Mucosa of descending colon (tissue), 3 donors: ENCODE measurements at regions not wholly inside any gene's neighbourhood (a gene's known extent, or its start where the extent isn't known, plus 50 kb on each side); places are given as distances from the start of the nearest gene placed in this dataset.

Experiments
- ATAC-seq: fragments of 200-7000 bp; cut with Tn5 transposase; one replicate; pipeline ENCODE4 v1.9.1; 2020; ENCODE audit warnings: mild to moderate bottlenecking, moderate library complexity
- DNase-seq, 3 donors: peaks; one replicate each; pipeline ENCODE4 v3.0.0-alpha.2; 2020
- H3K36me3 ChIP-seq: fragments of 200-600 bp; one replicate; pipeline ENCODE4 v1.8.0; 2021; ENCODE audit warnings: low read depth, mild to moderate bottlenecking
- H3K4me1 ChIP-seq: fragments of 200-600 bp; one replicate; pipeline ENCODE4 v1.8.0; 2021; ENCODE audit warnings: low read depth, mild to moderate bottlenecking
- H3K4me3 ChIP-seq: fragments of 200-600 bp; one replicate; pipeline ENCODE4 v1.8.0; 2021; ENCODE audit warnings: mild to moderate bottlenecking
- H3K9me3 ChIP-seq: fragments of 200-600 bp; one replicate; pipeline ENCODE4 v1.8.0; 2021; ENCODE audit warnings: mild to moderate bottlenecking
- CTCF ChIP-seq: fragments of 200-600 bp; IDR thresholded peaks from one replicate; pipeline ENCODE4 v1.8.0; 2022; ENCODE audit warnings: antibody characterized with exemption, mild to moderate bottlenecking
- intact Hi-C, 2 donors: fragments of 100-400 bp; cut with DNase I in 1 of 2; cut with micrococcal nuclease in 1 of 2; formaldehyde crosslinking; loops; one replicate each; pipeline versions ENCODE4 v1.11.0 to v1.11.1; 2022; cut with DNase I, micrococcal nuclease
- donor health status: DM: no; HTN: no; CAD: no; lungs with moderate emphysema.
- donor health status: DM: no; HTN: no; CAD: no.
- donor health status: DM: no; HTN: yes; CAD: no.

GRCh38 chr7:35353481-35353880 is 99.6 kb upstream of the TBX20 start:
- no peak for TF ChIP-seq CTCF
- no peak for DNase-seq
- Histone ChIP-seq H3K4me3 (no peak overlapping the region), H3K36me3 (no peaks in the 10 kb centered on the region), H3K4me1 (no peaks in the 10 kb centered on the region), H3K9me3 (no peaks in the 10 kb centered on the region)
- ATAC-seq: no peak
- intact Hi-C loops: no loop called here

- intact Hi-C loops: no loop called here
- H3K4me3 ChIP-seq: no peak overlapping the region
- no peaks in the 10 kb centered on the region for H3K9me3 ChIP-seq
- TF ChIP-seq CTCF: no peak
- no peak for ATAC-seq
- no peaks in the 10 kb centered on the region for H3K36me3 ChIP-seq
- DNase-seq: no peak
- H3K4me1 ChIP-seq: no peaks in the 10 kb centered on the region
Observed at GRCh38 chr7:35351466-35351865, 97.6 kb upstream of the TBX20 start.

- no peak for DNase-seq
- no peak for TF ChIP-seq CTCF
- ATAC-seq: no peak
- intact Hi-C loops: no loop called here
- H3K4me3 ChIP-seq: no peak overlapping the region
- H3K9me3 ChIP-seq: no peaks in the 10 kb centered on the region
- H3K4me1 ChIP-seq: no peaks in the 10 kb centered on the region
- H3K36me3 ChIP-seq: no peaks in the 10 kb centered on the region
Observed at GRCh38 chr7:35348611-35349400, 94.9 kb upstream of the TBX20 start.

- H3K4me1 ChIP-seq: no peaks in the 10 kb centered on the region
- TF ChIP-seq CTCF: no peak
- no peaks in the 10 kb centered on the region for H3K9me3 ChIP-seq
- no peak for ATAC-seq
- H3K36me3 ChIP-seq: no peaks in the 10 kb centered on the region
- no peak for DNase-seq
- no peak overlapping the region for H3K4me3 ChIP-seq
- intact Hi-C loops: no loop called here
Observed at GRCh38 chr7:35342786-35343185, 88.9 kb upstream of the TBX20 start.

GRCh38 chr7:35339811-35340210 is 85.9 kb upstream of the TBX20 start:
- DNase-seq: no peak
- Histone ChIP-seq H3K36me3 (no peaks in the 10 kb centered on the region), H3K4me1 (no peaks in the 10 kb centered on the region), H3K9me3 (no peaks in the 10 kb centered on the region), H3K4me3 (no peak overlapping the region)
- ATAC-seq: no peak
- no peak for TF ChIP-seq CTCF
- intact Hi-C loops: no loop called here

GRCh38 chr7:35336444-35336843 is 82.5 kb upstream of the TBX20 start:
- Histone ChIP-seq H3K4me3 (no peak overlapping the region), H3K4me1 (no peaks in the 10 kb centered on the region), H3K36me3 (no peaks in the 10 kb centered on the region), H3K9me3 (no peaks in the 10 kb centered on the region)
- no peak for TF ChIP-seq CTCF
- DNase-seq: no peak
- no peak for ATAC-seq
- intact Hi-C loops: no loop called here
